ENCODE measurements at regions not wholly inside any gene's neighbourhood (a gene's known extent, or its start where the extent isn't known, plus 50 kb on each side); places are given as distances from the start of the nearest gene placed in this dataset.

GRCh38 chr3:76972624-76973296 is 67.1 kb upstream of the ROBO2 start:
- no peak for TF ChIP-seq ESRRG (CRISPR knock-in tag; IDR thresholded peaks at IDR 0.05)
- TF ChIP-seq ISL1 (CRISPR knock-in tag; IDR thresholded peaks at IDR 0.05), result no peak
- no peak for TF ChIP-seq ZFP30 (CRISPR knock-in tag; IDR thresholded peaks at IDR 0.05)
- no peak for TF ChIP-seq ZC3H10 (CRISPR knock-in tag; IDR thresholded peaks at IDR 0.05)
- no peak for TF ChIP-seq OSR1 (CRISPR knock-in tag; IDR thresholded peaks at IDR 0.05)
- TF ChIP-seq, protein P1, sequence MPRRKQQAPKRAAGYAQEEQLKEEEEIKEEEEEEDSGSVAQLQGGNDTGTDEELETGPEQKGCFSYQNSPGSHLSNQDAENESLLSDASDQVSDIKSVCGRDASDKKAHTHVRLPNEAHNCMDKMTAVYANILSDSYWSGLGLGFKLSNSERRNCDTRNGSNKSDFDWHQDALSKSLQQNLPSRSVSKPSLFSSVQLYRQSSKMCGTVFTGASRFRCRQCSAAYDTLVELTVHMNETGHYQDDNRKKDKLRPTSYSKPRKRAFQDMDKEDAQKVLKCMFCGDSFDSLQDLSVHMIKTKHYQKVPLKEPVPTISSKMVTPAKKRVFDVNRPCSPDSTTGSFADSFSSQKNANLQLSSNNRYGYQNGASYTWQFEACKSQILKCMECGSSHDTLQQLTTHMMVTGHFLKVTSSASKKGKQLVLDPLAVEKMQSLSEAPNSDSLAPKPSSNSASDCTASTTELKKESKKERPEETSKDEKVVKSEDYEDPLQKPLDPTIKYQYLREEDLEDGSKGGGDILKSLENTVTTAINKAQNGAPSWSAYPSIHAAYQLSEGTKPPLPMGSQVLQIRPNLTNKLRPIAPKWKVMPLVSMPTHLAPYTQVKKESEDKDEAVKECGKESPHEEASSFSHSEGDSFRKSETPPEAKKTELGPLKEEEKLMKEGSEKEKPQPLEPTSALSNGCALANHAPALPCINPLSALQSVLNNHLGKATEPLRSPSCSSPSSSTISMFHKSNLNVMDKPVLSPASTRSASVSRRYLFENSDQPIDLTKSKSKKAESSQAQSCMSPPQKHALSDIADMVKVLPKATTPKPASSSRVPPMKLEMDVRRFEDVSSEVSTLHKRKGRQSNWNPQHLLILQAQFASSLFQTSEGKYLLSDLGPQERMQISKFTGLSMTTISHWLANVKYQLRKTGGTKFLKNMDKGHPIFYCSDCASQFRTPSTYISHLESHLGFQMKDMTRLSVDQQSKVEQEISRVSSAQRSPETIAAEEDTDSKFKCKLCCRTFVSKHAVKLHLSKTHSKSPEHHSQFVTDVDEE (CRISPR knock-in tag; IDR thresholded peaks at IDR 0.05), result no peak
- TF ChIP-seq TOX (CRISPR knock-in tag; IDR thresholded peaks at IDR 0.05; ENCODE audit: borderline replicate concordance), result no peak
- TF ChIP-seq, protein P2, sequence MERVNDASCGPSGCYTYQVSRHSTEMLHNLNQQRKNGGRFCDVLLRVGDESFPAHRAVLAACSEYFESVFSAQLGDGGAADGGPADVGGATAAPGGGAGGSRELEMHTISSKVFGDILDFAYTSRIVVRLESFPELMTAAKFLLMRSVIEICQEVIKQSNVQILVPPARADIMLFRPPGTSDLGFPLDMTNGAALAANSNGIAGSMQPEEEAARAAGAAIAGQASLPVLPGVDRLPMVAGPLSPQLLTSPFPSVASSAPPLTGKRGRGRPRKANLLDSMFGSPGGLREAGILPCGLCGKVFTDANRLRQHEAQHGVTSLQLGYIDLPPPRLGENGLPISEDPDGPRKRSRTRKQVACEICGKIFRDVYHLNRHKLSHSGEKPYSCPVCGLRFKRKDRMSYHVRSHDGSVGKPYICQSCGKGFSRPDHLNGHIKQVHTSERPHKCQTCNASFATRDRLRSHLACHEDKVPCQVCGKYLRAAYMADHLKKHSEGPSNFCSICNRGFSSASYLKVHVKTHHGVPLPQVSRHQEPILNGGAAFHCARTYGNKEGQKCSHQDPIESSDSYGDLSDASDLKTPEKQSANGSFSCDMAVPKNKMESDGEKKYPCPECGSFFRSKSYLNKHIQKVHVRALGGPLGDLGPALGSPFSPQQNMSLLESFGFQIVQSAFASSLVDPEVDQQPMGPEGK (CRISPR knock-in tag; IDR thresholded peaks at IDR 0.05; ENCODE audit: borderline replicate concordance), result no peak
- no peak for TF ChIP-seq CREB5 (CRISPR knock-in tag; IDR thresholded peaks at IDR 0.05; ENCODE audit: low read depth)
- TF ChIP-seq BACH2 (CRISPR knock-in tag; IDR thresholded peaks at IDR 0.05; ENCODE audit: borderline replicate concordance), result no peak
- TF ChIP-seq ZNF8 (CRISPR knock-in tag; IDR thresholded peaks at IDR 0.05), result no peak
- TF ChIP-seq ZFP3 (CRISPR knock-in tag; IDR thresholded peaks at IDR 0.05), result no peak
- no peak for TF ChIP-seq POU6F1 (CRISPR knock-in tag; IDR thresholded peaks at IDR 0.05; ENCODE audit: borderline replicate concordance, low read depth)
- TF ChIP-seq GLIS3 (CRISPR knock-in tag; IDR thresholded peaks at IDR 0.05), result no peak
- no peak for TF ChIP-seq CSRNP3 (CRISPR knock-in tag; IDR thresholded peaks at IDR 0.05)
- no peak for TF ChIP-seq ZNF565 (CRISPR knock-in tag; conservative IDR thresholded peaks at IDR 0.05; ENCODE audit: low read depth)
- TF ChIP-seq CSDC2 (CRISPR knock-in tag; IDR thresholded peaks at IDR 0.05), result no peak
- TF ChIP-seq PPARA (CRISPR knock-in tag; IDR thresholded peaks at IDR 0.05; ENCODE audit: borderline replicate concordance), result no peak
- no peak for ATAC-seq

DNA sequence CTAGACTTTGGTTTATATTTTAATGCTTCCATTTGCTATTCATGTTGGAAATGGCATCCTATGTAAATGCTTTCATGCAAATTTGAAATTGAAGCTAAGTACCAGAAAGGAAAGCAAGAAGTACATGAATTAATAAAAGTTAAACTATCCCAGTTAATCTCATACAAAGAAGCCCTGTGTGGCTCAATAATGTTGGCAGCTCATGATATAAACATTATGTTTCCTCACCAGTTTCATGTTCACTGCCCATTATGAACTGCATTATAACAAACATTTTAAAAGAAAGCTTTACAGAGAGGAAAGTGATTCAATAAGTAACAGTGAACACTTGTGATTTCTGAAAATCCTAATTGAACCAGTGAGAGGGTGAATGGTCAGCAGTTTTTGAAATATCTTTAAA is 62.9 kb upstream of the ROBO2 start:
- no peak for ATAC-seq
- TF ChIP-seq ZNF70 (CRISPR knock-in tag; IDR thresholded peaks at IDR 0.05), result no peak
- TF ChIP-seq, protein P2 (CRISPR knock-in tag; IDR thresholded peaks at IDR 0.05; ENCODE audit: borderline replicate concordance), result no peak
- no peak for TF ChIP-seq ZFP30 (CRISPR knock-in tag; IDR thresholded peaks at IDR 0.05)
- no peak for TF ChIP-seq ISL1 (CRISPR knock-in tag; IDR thresholded peaks at IDR 0.05)
- TF ChIP-seq SNAI2 (CRISPR knock-in tag; IDR thresholded peaks at IDR 0.05), result no peak
- no peak for TF ChIP-seq CSRNP3 (CRISPR knock-in tag; IDR thresholded peaks at IDR 0.05)
- TF ChIP-seq BACH2 (CRISPR knock-in tag; IDR thresholded peaks at IDR 0.05; ENCODE audit: borderline replicate concordance), result no peak
- TF ChIP-seq TOX (CRISPR knock-in tag; IDR thresholded peaks at IDR 0.05; ENCODE audit: borderline replicate concordance), result no peak
- no peak for TF ChIP-seq ARNTL (CRISPR knock-in tag; IDR thresholded peaks at IDR 0.05; ENCODE audit: borderline replicate concordance, low read depth)
- TF ChIP-seq OSR1 (CRISPR knock-in tag; IDR thresholded peaks at IDR 0.05), result no peak
- no peak for TF ChIP-seq ZFP3 (CRISPR knock-in tag; IDR thresholded peaks at IDR 0.05)
- TF ChIP-seq PPARA (CRISPR knock-in tag; IDR thresholded peaks at IDR 0.05; ENCODE audit: borderline replicate concordance), result no peak
- TF ChIP-seq POU6F1 (CRISPR knock-in tag; IDR thresholded peaks at IDR 0.05; ENCODE audit: borderline replicate concordance, low read depth), result no peak

Data from SK-N-SH treated with all-trans-retinoic acid at 6 μM for 48 hours (cell line).